ENCODE measurements at regions not wholly inside any gene's neighbourhood (a gene's known extent, or its start where the extent isn't known, plus 50 kb on each side); places are given as distances from the start of the nearest gene placed in this dataset.

- DNase-seq (ENCODE audit: low spot score) = no peak
These were observed 131.2 kb upstream of the NLRP1 start for GRCh38 chr17:5715478-5715877.

GRCh38 chr17:5718726-5719125 is 134.4 kb upstream of the NLRP1 start:
- no peaks in the 10 kb centered on the region for H3K36me3 Mint-ChIP-seq
- H3K9me3 Mint-ChIP-seq = peaks cover 14% of the 10 kb centered on the region
- no peak overlapping the region for H3K4me3 Mint-ChIP-seq
- no peaks in the 10 kb centered on the region for H3K79me2 ChIP-seq (ENCODE audit: low read depth)
- H3K4me1 Mint-ChIP-seq = peaks cover 18% of the 10 kb centered on the region
- H3K9me3 ChIP-seq (ENCODE audit: low read depth) = no peaks in the 10 kb centered on the region
- peak; percentile 66 for DNase-seq (ENCODE audit: low spot score)
- H3K27me3 ChIP-seq = peaks cover 22% of the 10 kb centered on the region
- no peak overlapping the region for H2AFZ ChIP-seq (replicated peaks)
- H3K9ac ChIP-seq = no peak overlapping the region
- H3K27ac ChIP-seq = no peak overlapping the region
- H3K4me3 ChIP-seq = no peak overlapping the region
- peak overlapping the region; percentile 52 for H3K4me2 ChIP-seq
- peaks cover 8% of the 10 kb centered on the region for H4K20me1 ChIP-seq (ENCODE audit: low read depth)
- no peak overlapping the region for H3K27ac Mint-ChIP-seq
- no peaks in the 10 kb centered on the region for H3K36me3 ChIP-seq
- TF ChIP-seq CTCF (IDR thresholded peaks at IDR 0.05) = no peak
- no peak for TF ChIP-seq EZH2phosphoT487 (IDR thresholded peaks at IDR 0.05)
- TF ChIP-seq EZH2 (IDR thresholded peaks at IDR 0.05) = no peak
- H3K4me1 ChIP-seq = peaks cover 21% of the 10 kb centered on the region
- peaks cover 9% of the 10 kb centered on the region for H3K27me3 Mint-ChIP-seq (ENCODE audit: insufficient read depth, low read depth)
- peaks cover 17% of the 10 kb centered on the region for H3F3A ChIP-seq (ENCODE audit: low read depth)

More at GRCh38 chr17:5715478-5715877, 131.2 kb upstream of the NLRP1 start:
- H3K36me3 Mint-ChIP-seq = no peaks in the 10 kb centered on the region
- Histone ChIP-seq H3K9ac (no peak overlapping the region), H2AFZ (replicated peaks) (no peak overlapping the region), H3K4me3 (no peak overlapping the region), H3F3A (ENCODE audit: low read depth) (peaks cover 29% of the 10 kb centered on the region), H4K20me1 (ENCODE audit: low read depth) (peaks cover 23% of the 10 kb centered on the region), H3K36me3 (no peaks in the 10 kb centered on the region), H3K4me1 (peaks cover 32% of the 10 kb centered on the region), H3K9me3 (ENCODE audit: low read depth) (no peaks in the 10 kb centered on the region), H3K4me2 (no peak overlapping the region), H3K79me2 (ENCODE audit: low read depth) (no peaks in the 10 kb centered on the region), H3K27me3 (peaks cover 52% of the 10 kb centered on the region), H3K27ac (no peak overlapping the region)
- H3K9me3 Mint-ChIP-seq = peaks cover 4% of the 10 kb centered on the region
- peaks cover 13% of the 10 kb centered on the region for H3K27me3 Mint-ChIP-seq (ENCODE audit: insufficient read depth, low read depth)
- H3K27ac Mint-ChIP-seq = no peak overlapping the region
- peaks cover 22% of the 10 kb centered on the region for H3K4me1 Mint-ChIP-seq
- TF ChIP-seq CTCF (IDR thresholded peaks at IDR 0.05) (no peak), EZH2phosphoT487 (IDR thresholded peaks at IDR 0.05) (no peak), EZH2 (IDR thresholded peaks at IDR 0.05) (no peak)
- H3K4me3 Mint-ChIP-seq = no peak overlapping the region

GRCh38 chr17:5719976-5720375 is 135.7 kb upstream of the NLRP1 start:
- H3K79me2 ChIP-seq (ENCODE audit: low read depth) = no peaks in the 10 kb centered on the region
- peaks cover 21% of the 10 kb centered on the region for H3K4me1 ChIP-seq
- H2AFZ ChIP-seq (replicated peaks) = no peak overlapping the region
- peaks cover 8% of the 10 kb centered on the region for H4K20me1 ChIP-seq (ENCODE audit: low read depth)
- no peak overlapping the region for H3K4me3 ChIP-seq
- H3K9me3 ChIP-seq (ENCODE audit: low read depth) = no peaks in the 10 kb centered on the region
- peaks cover 17% of the 10 kb centered on the region for H3F3A ChIP-seq (ENCODE audit: low read depth)
- no peak overlapping the region for H3K27ac ChIP-seq
- H3K27ac Mint-ChIP-seq = peak overlapping the region; percentile 13
- no peak for DNase-seq (ENCODE audit: low spot score)
- peaks cover 17% of the 10 kb centered on the region for H3K9me3 Mint-ChIP-seq
- H3K27me3 Mint-ChIP-seq (ENCODE audit: insufficient read depth, low read depth) = peaks cover 7% of the 10 kb centered on the region
- peaks cover 9% of the 10 kb centered on the region for H3K27me3 ChIP-seq
- no peak overlapping the region for H3K9ac ChIP-seq
- no peak overlapping the region for H3K4me3 Mint-ChIP-seq
- H3K36me3 ChIP-seq = no peaks in the 10 kb centered on the region
- peaks cover 18% of the 10 kb centered on the region for H3K4me1 Mint-ChIP-seq
- H3K4me2 ChIP-seq = no peak overlapping the region
- TF ChIP-seq EZH2 (IDR thresholded peaks at IDR 0.05) (no peak), CTCF (IDR thresholded peaks at IDR 0.05) (no peak), EZH2phosphoT487 (IDR thresholded peaks at IDR 0.05) (no peak)
- no peaks in the 10 kb centered on the region for H3K36me3 Mint-ChIP-seq
